ENCODE measurements at regions not wholly inside any gene's neighbourhood (a gene's known extent, or its start where the extent isn't known, plus 50 kb on each side); places are given as distances from the start of the nearest gene placed in this dataset.

- no peak overlapping the region for H3K4me3 ChIP-seq (ENCODE audit: low read depth, low read length)
- CTCF ChIA-PET, result no interaction called here
- POLR2A ChIA-PET, result no interaction called here
- no peaks in the 10 kb centered on the region for H3K27me3 ChIP-seq (ENCODE audit: control insufficient read depth, insufficient read depth, low read length)
- no peak for TF ChIP-seq CTCF (IDR thresholded peaks at IDR 0.05; ENCODE audit: insufficient read depth, low read depth, low read length)
- no peaks in the 10 kb centered on the region for H3K36me3 ChIP-seq (ENCODE audit: control insufficient read depth, insufficient read depth, low read length)
- no peak for DNase-seq (ENCODE audit: low read depth)
Observed at GRCh38 chr4:24722026-24722568, 73.3 kb upstream of the SOD3 start.

- CTCF ChIA-PET, result interaction anchor here (0.9 kb wide), 2 partner anchors 12 to 42 kb away, joined by 3 read pairs; no protein-coding TSS in a partner anchor
- no peaks in the 10 kb centered on the region for H3K36me3 ChIP-seq (ENCODE audit: control insufficient read depth, insufficient read depth, low read length)
- no peak overlapping the region for H3K4me3 ChIP-seq (ENCODE audit: low read depth, low read length)
- TF ChIP-seq CTCF (IDR thresholded peaks at IDR 0.05; ENCODE audit: insufficient read depth, low read depth, low read length), result no peak
- DNase-seq (ENCODE audit: low read depth), result no peak
- H3K27me3 ChIP-seq (ENCODE audit: control insufficient read depth, insufficient read depth, low read length), result no peaks in the 10 kb centered on the region; the same call in 1 of the 2 replicates
- POLR2A ChIA-PET, result no interaction called here
Observed at GRCh38 chr4:24727390-24728224, 67.8 kb upstream of the SOD3 start.

GRCh38 chr4:24729119-24729730 lies 66.1 kb upstream of the SOD3 start:
- Histone ChIP-seq H3K27me3 (ENCODE audit: control insufficient read depth, insufficient read depth, low read length) (no peaks in the 10 kb centered on the region; the same call in 1 of the 2 replicates), H3K4me3 (ENCODE audit: low read depth, low read length) (no peak overlapping the region), H3K36me3 (ENCODE audit: control insufficient read depth, insufficient read depth, low read length) (no peaks in the 10 kb centered on the region)
- no peak for DNase-seq (ENCODE audit: low read depth)
- CTCF ChIA-PET, result interaction anchor here (0.8 to 0.9 kb wide), 2 partner anchors 22 to 251 kb away, joined by 3 to 4 read pairs; no protein-coding TSS in a partner anchor
- POLR2A ChIA-PET, result no interaction called here
- no peak for TF ChIP-seq CTCF (IDR thresholded peaks at IDR 0.05; ENCODE audit: insufficient read depth, low read depth, low read length)

- no peak overlapping the region for H3K4me3 ChIP-seq (ENCODE audit: low read depth, low read length)
- DNase-seq (ENCODE audit: low read depth), result no peak
- no peaks in the 10 kb centered on the region for H3K36me3 ChIP-seq (ENCODE audit: control insufficient read depth, insufficient read depth, low read length)
- POLR2A ChIA-PET, result no interaction called here
- CTCF ChIA-PET, result no interaction called here
- no peak for TF ChIP-seq CTCF (IDR thresholded peaks at IDR 0.05; ENCODE audit: insufficient read depth, low read depth, low read length)
- no peaks in the 10 kb centered on the region; the same call in 1 of the 2 replicates for H3K27me3 ChIP-seq (ENCODE audit: control insufficient read depth, insufficient read depth, low read length)
Observed at GRCh38 chr4:24730256-24731001, 64.9 kb upstream of the SOD3 start.

- Histone ChIP-seq H3K36me3 (ENCODE audit: control insufficient read depth, insufficient read depth, low read length) (no peaks in the 10 kb centered on the region), H3K4me3 (ENCODE audit: low read depth, low read length) (no peak overlapping the region), H3K27me3 (ENCODE audit: control insufficient read depth, insufficient read depth, low read length) (no peaks in the 10 kb centered on the region; the same call in 1 of the 2 replicates)
- DNase-seq (ENCODE audit: low read depth), result no peak
- CTCF ChIA-PET, result no interaction called here
- TF ChIP-seq CTCF (IDR thresholded peaks at IDR 0.05; ENCODE audit: insufficient read depth, low read depth, low read length), result no peak
- POLR2A ChIA-PET, result no interaction called here
Observed at GRCh38 chr4:24731448-24731847, 63.9 kb upstream of the SOD3 start.

Data from BJ (cell line).